GM21526 (cell line): ENCODE measurements at regions not wholly inside any gene's neighbourhood (a gene's known extent, or its start where the extent isn't known, plus 50 kb on each side); places are given as distances from the start of the nearest gene placed in this dataset.
A peak's percentile ranks its signal among the peaks of the same experiment; 100 is the strongest.
"Not testable (repeated sequence)": the region's sequence is repeated elsewhere in the genome, so short reads cannot be mapped to it uniquely, and the experiment has no call there.

Experiments used
- ATAC-seq: cut with Tn5 transposase; IDR thresholded peaks from one replicate; pipeline ENCODE4 v1.9.1; 2021; ENCODE audit warnings: moderate library complexity; ENCODE audit not compliant: unreplicated experiment, low FRiP score

- ATAC-seq: not testable (repeated sequence)
These were observed 121.5 kb downstream of the PPIAL4G start for GRCh38 chr1:148361427-148362215.

DNA sequence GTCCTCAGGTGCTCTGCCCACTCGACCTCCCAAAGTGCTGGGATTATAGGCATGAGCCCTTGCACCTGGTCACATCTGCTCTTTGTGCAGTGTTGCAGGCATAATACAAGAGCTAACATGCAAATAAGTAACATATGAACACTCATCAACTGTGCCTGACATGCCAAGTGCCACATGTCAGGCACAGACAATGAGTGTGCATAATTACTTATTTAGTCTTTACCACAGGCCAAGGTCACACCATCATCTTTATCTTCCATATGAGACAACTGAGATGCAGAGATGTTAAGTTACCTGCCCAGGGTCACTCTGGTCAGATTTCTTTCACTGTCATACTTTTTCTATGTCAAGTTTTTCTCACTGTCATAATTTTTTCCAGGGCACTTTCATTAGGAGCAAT lies 126.1 kb downstream of the PPIAL4G start:
- ATAC-seq: no peak

GRCh38 chr1:148355976-148356375 lies 127.1 kb downstream of the PPIAL4G start:
- ATAC-seq: no peak

GRCh38 chr1:148354913-148355308 lies 128.2 kb downstream of the PPIAL4G start:
- ATAC-seq: no peak

- no peak for ATAC-seq
These were observed 128.7 kb downstream of the PPIAL4G start for GRCh38 chr1:148354284-148354912.

GRCh38 chr1:148353461-148354283 lies 129.4 kb downstream of the PPIAL4G start:
- no peak for ATAC-seq

DNA sequence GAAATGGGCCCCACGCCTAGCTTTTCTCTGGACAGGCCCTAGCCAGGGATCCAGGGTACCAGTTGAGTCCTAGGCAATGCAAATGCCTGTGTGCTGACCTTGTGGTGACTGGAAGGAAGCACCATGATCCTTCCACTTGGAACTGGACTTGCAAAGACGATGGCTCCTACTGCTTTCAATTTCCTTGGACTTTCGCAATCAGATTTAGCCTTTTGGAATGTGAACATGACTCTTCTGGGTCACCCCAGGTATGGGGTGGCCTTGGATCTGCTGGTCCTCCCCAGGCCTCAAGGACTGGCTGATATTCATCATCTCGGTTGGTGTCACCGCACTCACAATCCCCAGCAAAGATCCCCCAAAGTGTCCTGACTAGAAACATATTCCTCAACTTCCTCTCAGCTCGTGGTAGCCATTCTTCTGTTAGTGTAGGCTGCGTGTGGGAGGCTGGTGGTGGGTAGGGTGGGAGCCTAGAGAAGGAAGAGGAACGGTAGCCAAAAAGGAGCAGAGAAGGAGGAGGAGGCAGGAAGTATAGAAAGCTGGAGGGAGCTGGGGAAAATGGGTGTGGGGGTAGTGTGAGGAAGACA lies 130.5 kb downstream of the PPIAL4G start:
- no peak for ATAC-seq

GRCh38 chr1:148347781-148348180 lies 135.3 kb downstream of the PPIAL4G start:
- ATAC-seq: no peak

GRCh38 chr1:148345659-148346151 lies 137.4 kb downstream of the PPIAL4G start:
- ATAC-seq: not testable (repeated sequence)

GRCh38 chr1:148344651-148345050 lies 138.5 kb downstream of the PPIAL4G start:
- not testable (repeated sequence) for ATAC-seq

DNA sequence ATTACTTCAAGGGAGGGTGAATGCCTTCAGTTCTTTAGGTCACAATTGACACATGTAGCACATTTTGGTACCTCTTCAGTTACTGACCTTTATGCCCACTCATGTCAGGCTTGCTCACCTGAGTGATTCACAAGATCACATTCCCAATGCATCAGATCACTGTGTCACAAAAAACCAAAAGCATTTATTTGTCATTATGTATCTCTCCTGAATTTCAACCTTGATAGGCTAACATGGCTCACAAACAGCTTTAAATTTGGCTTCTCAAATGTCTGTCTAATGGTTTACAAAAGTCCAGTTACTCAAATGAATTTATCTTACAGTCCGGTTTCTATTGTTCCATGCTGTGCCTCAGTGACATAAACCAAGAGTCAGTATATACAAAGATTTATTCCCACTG lies 141.4 kb downstream of the PPIAL4G start:
- not testable (repeated sequence) for ATAC-seq

GRCh38 chr1:148336121-148336918 lies 146.8 kb downstream of the PPIAL4G start:
- ATAC-seq: not testable (repeated sequence)

DNA sequence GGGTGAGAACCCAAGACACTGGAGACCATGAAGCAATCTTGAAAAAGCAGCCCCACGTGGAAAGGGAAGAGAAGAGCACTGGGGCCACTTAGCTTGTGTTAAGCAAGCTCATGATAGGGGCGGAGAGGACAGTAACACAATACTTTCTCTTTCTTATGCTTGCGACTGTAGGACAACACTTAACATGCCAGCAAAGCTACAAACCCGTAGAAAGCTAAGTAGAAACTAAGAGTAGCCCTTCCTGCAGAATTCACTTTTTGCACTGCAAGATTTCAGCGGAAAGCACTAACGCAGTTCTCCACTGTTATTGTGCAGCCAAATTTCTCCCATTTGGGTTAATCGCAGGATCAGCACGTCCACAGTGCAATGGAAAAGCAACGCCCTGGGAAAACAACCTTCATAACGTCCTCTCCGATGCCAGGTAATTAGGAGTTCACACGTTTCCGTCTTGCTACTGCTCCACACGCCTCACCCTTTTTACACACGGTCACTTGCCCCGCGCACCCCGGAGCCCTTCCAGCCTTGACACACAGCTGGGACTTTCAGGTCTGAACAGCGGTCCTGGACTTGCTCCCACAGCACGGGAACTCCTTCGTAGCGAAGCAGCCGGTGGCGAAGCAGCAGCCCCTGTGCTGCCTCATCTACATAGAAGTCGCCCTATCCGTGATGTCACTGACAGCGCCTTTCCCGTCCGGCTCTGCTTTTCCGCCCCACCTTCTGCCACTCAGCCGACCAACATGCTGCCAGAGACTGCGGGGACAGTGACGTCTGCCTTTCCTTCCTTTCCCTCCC lies 148.6 kb downstream of the PPIAL4G start:
- peak; percentile 72 for ATAC-seq

GRCh38 chr1:148333875-148334338 lies 149.2 kb downstream of the PPIAL4G start:
- no peak for ATAC-seq

DNA sequence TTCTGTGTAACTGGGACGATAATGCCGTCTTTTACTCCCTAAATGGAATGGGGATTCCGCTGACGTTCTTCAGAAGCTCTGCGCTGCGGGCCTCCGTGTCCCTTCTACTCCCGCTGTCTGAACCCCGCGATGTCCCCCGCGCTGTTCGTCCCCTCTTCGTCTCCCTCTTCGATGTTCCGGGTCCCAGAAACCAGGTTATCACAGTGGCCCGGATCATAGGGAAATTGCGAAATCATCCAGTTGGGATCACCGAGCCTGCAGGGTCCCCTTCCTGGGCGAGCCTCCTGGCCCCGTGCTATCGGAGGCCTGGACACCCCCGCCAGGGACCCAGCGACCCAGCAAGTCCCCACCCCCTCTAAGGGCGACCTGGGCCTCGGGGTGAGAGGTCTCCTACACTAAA lies 154.2 kb downstream of the PPIAL4G start:
- no peak for ATAC-seq

GRCh38 chr1:148325031-148325430 lies 158.1 kb downstream of the PPIAL4G start:
- not testable (repeated sequence) for ATAC-seq

DNA sequence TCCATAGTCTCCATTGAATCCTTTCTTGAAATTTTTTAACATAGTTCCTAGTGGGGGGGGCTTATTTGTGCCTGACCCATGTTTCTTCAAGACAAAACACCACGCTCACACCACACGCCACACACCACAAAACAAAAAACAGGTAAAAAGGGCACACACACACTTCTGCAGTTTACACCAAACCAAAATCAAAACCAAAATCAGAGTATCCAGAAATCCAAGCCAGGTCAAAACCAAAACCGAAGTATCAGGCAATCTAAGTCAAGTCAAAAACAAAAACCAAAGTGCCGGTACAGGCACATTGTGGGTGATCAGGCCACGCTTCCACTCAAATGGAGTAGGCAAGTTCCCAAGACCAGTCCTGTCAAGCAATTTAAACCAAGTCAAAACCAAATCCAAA lies 158.6 kb downstream of the PPIAL4G start:
- ATAC-seq: not testable (repeated sequence)

DNA sequence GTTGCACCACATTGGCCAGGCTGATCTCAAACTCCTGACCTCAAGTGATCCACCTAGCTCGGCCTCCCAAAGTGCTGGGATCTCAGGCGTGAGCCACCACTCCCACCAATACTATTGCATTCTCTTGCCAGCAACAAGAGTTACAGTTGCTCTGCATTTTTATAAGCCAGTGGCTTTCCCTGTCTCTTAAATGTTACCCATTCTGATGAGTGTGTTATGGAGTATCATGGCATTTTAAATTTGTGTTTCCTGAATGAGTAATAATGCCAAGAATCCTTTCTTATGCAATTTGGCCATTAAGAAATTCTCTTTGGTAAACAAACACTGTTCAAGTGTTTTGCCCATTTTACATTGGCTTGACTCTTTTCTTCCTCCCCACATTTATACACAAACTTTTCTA lies 163.0 kb downstream of the PPIAL4G start:
- ATAC-seq: not testable (repeated sequence)

- ATAC-seq: no peak
These were observed 164.2 kb downstream of the PPIAL4G start for GRCh38 chr1:148318904-148319242.
